KMS-11 (cell line): ENCODE measurements at regions not wholly inside any gene's neighbourhood (a gene's known extent, or its start where the extent isn't known, plus 50 kb on each side); places are given as distances from the start of the nearest gene placed in this dataset.
"Not testable (repeated sequence)": the region's sequence is repeated elsewhere in the genome, so short reads cannot be mapped to it uniquely, and the experiment has no call there.

Source experiments
- H2AFZ ChIP-seq: fragments of 200-600 bp; sonication (generic); 2 replicates; pipeline ENCODE4 v1.6.1; 2016; ENCODE audit warnings: antibody characterized with exemption, mixed run types, low read depth
- H3K27ac ChIP-seq: fragments of 200-600 bp; sonication (generic); 2 replicates; pipeline ENCODE4 v1.6.1; 2016; ENCODE audit warnings: mild to moderate bottlenecking, mixed run types
- H3K27me3 ChIP-seq: fragments of 200-600 bp; sonication (generic); 2 replicates; pipeline ENCODE4 v1.6.1; 2017; ENCODE audit warnings: mild to moderate bottlenecking, low read depth, mixed run types, moderate library complexity; ENCODE audit not compliant: insufficient read depth
- H3K36me3 ChIP-seq: fragments of 200-600 bp; sonication (generic); 2 replicates; pipeline ENCODE4 v1.6.1; 2017; ENCODE audit warnings: mild to moderate bottlenecking, mixed run types; ENCODE audit not compliant: insufficient read depth
- H3K4me1 ChIP-seq: fragments of 200-600 bp; sonication (generic); 2 replicates; pipeline ENCODE4 v1.6.1; 2016; ENCODE audit warnings: mild to moderate bottlenecking, low read depth, mixed run types; ENCODE audit not compliant: poor library complexity, severe bottlenecking
- H3K4me2 ChIP-seq: fragments of 200-600 bp; sonication (generic); 2 replicates; pipeline ENCODE4 v1.7.0; 2016; ENCODE audit warnings: mild to moderate bottlenecking, mixed run types
- H3K4me3 ChIP-seq: fragments of 200-600 bp; sonication (generic); IDR thresholded peaks from 2 replicates; pipeline ENCODE4 v1.6.1; 2017; ENCODE audit warnings: low read depth, low read length, mixed read lengths; ENCODE audit not compliant: insufficient read depth
- H3K79me2 ChIP-seq: fragments of 200-600 bp; sonication (generic); 2 replicates; pipeline ENCODE4 v1.6.1; 2016; ENCODE audit warnings: low read depth, mixed run types; ENCODE audit not compliant: insufficient read depth
- H3K9ac ChIP-seq: fragments of 200-600 bp; sonication (generic); 2 replicates; pipeline ENCODE4 v1.6.1; 2016; ENCODE audit warnings: mild to moderate bottlenecking, mixed run types
- H4K20me1 ChIP-seq: fragments of 200-600 bp; sonication (generic); 2 replicates; pipeline ENCODE4 v1.6.1; 2016; ENCODE audit warnings: mild to moderate bottlenecking, mixed run types; ENCODE audit not compliant: insufficient read depth
- CTCF ChIP-seq: fragments of 200-600 bp; sonication (generic); conservative IDR thresholded peaks from 2 replicates; pipeline ENCODE4 v1.6.1; 2017; ENCODE audit warnings: low read depth, mild to moderate bottlenecking, antibody characterized with exemption, low read length, moderate library complexity, mixed read lengths

DNA sequence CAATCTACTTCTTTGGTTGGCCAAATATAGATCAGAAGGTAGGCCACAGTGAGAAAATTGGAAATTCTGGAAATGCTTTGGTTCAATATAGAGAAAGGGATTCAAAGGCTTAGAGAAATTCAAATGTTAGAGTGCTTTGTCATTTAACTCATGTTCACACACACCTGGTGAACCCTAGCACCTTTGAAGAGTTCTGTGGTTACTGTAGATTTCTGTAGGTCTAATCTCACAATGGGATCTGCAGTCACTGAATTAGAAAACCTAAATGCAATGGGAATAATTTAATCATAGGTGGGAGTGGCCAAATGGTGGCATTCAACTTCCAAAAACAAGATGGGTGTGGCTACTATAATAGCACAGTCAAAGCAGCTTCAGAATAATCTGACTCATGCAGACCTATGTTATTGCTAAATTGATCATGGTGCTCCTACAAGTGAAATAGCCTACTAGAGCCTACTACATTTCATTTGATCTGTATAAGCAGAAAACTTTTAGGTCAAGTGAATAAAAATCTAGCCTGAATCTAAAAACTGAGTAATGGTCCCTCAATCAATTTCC is 1152.9 kb downstream of the PCDH9 start:
- no peak overlapping the region for H3K4me2 ChIP-seq
- H3K27me3 ChIP-seq = no peaks in the 10 kb centered on the region
- H2AFZ ChIP-seq = no peak overlapping the region
- no peak overlapping the region for H3K4me3 ChIP-seq
- TF ChIP-seq CTCF = no peak
- no peaks in the 10 kb centered on the region for H4K20me1 ChIP-seq
- no peak overlapping the region for H3K9ac ChIP-seq
- no peaks in the 10 kb centered on the region for H3K79me2 ChIP-seq
- no peak overlapping the region for H3K27ac ChIP-seq
- no peaks in the 10 kb centered on the region for H3K4me1 ChIP-seq
- H3K36me3 ChIP-seq = no peaks in the 10 kb centered on the region

DNA sequence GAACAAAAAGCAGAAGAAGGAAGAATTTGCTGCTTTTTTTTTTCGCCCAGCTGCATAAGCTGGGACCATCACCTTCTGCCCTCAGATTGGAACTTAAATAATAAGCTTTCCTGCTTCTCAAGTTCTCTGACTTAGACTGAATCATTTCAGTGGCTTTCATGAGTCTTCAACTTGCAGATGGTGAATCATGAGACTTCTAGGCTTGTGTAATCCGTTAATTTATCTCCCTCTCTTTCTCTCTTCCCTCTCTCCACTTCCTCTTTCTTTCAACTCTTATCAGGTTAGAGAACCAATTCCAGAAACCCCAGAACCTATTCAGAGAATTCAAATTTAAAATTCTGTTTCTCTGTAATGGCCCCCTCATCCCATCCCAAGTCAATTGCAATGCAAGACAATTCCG is 1153.7 kb downstream of the PCDH9 start:
- Histone ChIP-seq H2AFZ (no peak overlapping the region), H3K4me2 (no peak overlapping the region)

GRCh38 chr13:66074018-66074615 is 1156.0 kb downstream of the PCDH9 start:
- Histone ChIP-seq H3K27ac (no peak overlapping the region), H4K20me1 (no peaks in the 10 kb centered on the region), H3K9ac (no peak overlapping the region), H2AFZ (no peak overlapping the region), H3K4me2 (no peak overlapping the region), H3K79me2 (no peaks in the 10 kb centered on the region), H3K36me3 (no peaks in the 10 kb centered on the region), H3K4me3 (no peak overlapping the region), H3K27me3 (no peaks in the 10 kb centered on the region), H3K4me1 (no peaks in the 10 kb centered on the region)
- TF ChIP-seq CTCF = no peak

More for the DNA sequence above, 1153.7 kb downstream of the PCDH9 start:
- no peak for TF ChIP-seq CTCF
- Histone ChIP-seq H3K4me1 (no peaks in the 10 kb centered on the region), H3K27ac (no peak overlapping the region), H3K79me2 (no peaks in the 10 kb centered on the region), H3K4me3 (no peak overlapping the region), H3K36me3 (no peaks in the 10 kb centered on the region), H4K20me1 (no peaks in the 10 kb centered on the region), H3K9ac (no peak overlapping the region), H3K27me3 (no peaks in the 10 kb centered on the region)

- H3K27me3 ChIP-seq, H3K36me3 ChIP-seq, H3K4me1 ChIP-seq, H3K9ac ChIP-seq, H2AFZ ChIP-seq, H3K27ac ChIP-seq, H3K4me3 ChIP-seq, H4K20me1 ChIP-seq, H3K4me2 ChIP-seq, H3K79me2 ChIP-seq: not testable (repeated sequence)
Measured at GRCh38 chr13:66072097-66072496, 1158.0 kb downstream of the PCDH9 start.

DNA sequence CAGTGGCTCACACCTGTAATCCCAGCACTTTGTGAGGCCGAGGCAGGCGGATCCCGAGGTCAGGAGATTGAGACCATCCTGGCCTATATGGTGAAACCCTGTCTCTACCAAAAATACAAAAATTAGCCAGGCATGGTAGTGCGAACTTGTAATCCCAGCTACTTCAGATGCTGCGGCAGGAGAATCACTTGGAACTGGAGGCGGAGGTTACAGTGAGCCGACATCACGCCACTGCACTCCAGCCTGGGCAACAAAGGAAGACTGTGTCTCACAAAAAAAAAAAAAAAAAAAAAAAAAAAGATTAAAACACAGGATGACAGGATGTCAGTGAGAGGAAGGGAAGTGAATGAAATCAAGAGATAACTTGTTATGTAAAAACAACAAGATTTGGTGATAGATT is 1158.5 kb downstream of the PCDH9 start:
- TF ChIP-seq CTCF = no peak
- Histone ChIP-seq H3K4me1 (no peaks in the 10 kb centered on the region), H3K4me2 (no peak overlapping the region)

More for the DNA sequence above, 1158.5 kb downstream of the PCDH9 start:
- Histone ChIP-seq H3K27ac (no peak overlapping the region), H3K36me3 (no peaks in the 10 kb centered on the region), H4K20me1 (no peaks in the 10 kb centered on the region), H3K79me2 (no peaks in the 10 kb centered on the region), H3K9ac (no peak overlapping the region), H3K4me3 (no peak overlapping the region), H3K27me3 (no peaks in the 10 kb centered on the region), H2AFZ (no peak overlapping the region)
